Peyer's patch (tissue), 4 donors: ENCODE measurements at regions not wholly inside any gene's neighbourhood (a gene's known extent, or its start where the extent isn't known, plus 50 kb on each side); places are given as distances from the start of the nearest gene placed in this dataset.

ENCODE experiments used
- CTCF ChIP-seq, 6 experiments: fragments of 450-650 bp in 4 of 6; fragments of 200-600 bp in 2 of 6; sonication (generic) in 1 of 6; IDR thresholded peaks; one replicate each; pipeline ENCODE4 v1.5.1; 2017 to 2019; ENCODE audit warnings: antibody characterized with exemption in 6 of 6, mild to moderate bottlenecking in 3 of 6, moderate library complexity in 1 of 6
- POLR2A ChIP-seq, 2 donors: fragments of 450-650 bp; IDR thresholded peaks; one replicate each; pipeline ENCODE4 v1.5.1; 2017; ENCODE audit warnings: antibody characterized with exemption in 2 of 2, mild to moderate bottlenecking in 2 of 2, moderate library complexity in 2 of 2

GRCh38 chr3:65238652-65239051 is 550.9 kb upstream of the ADAMTS9 start:
- TF ChIP-seq CTCF (IDR thresholded peaks at IDR 0.05) (no peak), POLR2A (IDR thresholded peaks at IDR 0.05) (no peak)
